A549 (cell line): ENCODE measurements at regions not wholly inside any gene's neighbourhood (a gene's known extent, or its start where the extent isn't known, plus 50 kb on each side); places are given as distances from the start of the nearest gene placed in this dataset.

Experiments
- CBX8 ChIP-seq: fragments of 200-600 bp; sonication (generic); IDR thresholded peaks from 2 replicates; pipeline ENCODE4 v1.6.1; 2016
- CHD2 ChIP-seq: fragments of 150-350 bp; IDR thresholded peaks from 2 replicates; pipeline ENCODE4 v1.6.1; 2014; ENCODE audit warnings: low read length; ENCODE audit not compliant: partially characterized antibody
- CHD4 ChIP-seq: fragments of 200-600 bp; sonication (generic); IDR thresholded peaks from 2 replicates; pipeline ENCODE4 v1.6.1; 2016; ENCODE audit warnings: antibody characterized with exemption, mild to moderate bottlenecking, borderline replicate concordance
- CTCF ChIP-seq: fragments of >200 bp; sonication (Bioruptor Twin); formaldehyde crosslinking; IDR thresholded peaks from 3 replicates; pipeline ENCODE4 v1.5.1; 2016
- EP300 ChIP-seq, 2 experiments: fragments of >200 bp; sonication (Bioruptor Twin); formaldehyde crosslinking; IDR thresholded peaks; 2 replicates in 1 of 2; 3 replicates in 1 of 2; pipeline ENCODE4 v1.6.1; 2016 to 2017
- KDM1A ChIP-seq: fragments of 200-600 bp; sonication (generic); IDR thresholded peaks from 2 replicates; pipeline ENCODE4 v1.6.1; 2016; ENCODE audit warnings: low read depth, mild to moderate bottlenecking
- MAX ChIP-seq: IDR thresholded peaks from 2 replicates; pipeline ENCODE4 v1.6.1; 2012
- NR3C1 ChIP-seq: fragments of >200 bp; sonication (Bioruptor Twin); formaldehyde crosslinking; IDR thresholded peaks from 3 replicates; pipeline ENCODE4 v1.6.1; 2017

GRCh38 chr4:116547632-116548031 lies 537.7 kb downstream of the TRAM1L1 start:
- TF ChIP-seq KDM1A (no peak), CTCF (no peak), NR3C1 (no peak), EP300 (IDR thresholded peaks at IDR 0.05) (no peak), CHD2 (no peak), CHD4 (no peak), MAX (no peak), CBX8 (no peak)
